H1 (cell line): ENCODE measurements at regions not wholly inside any gene's neighbourhood (a gene's known extent, or its start where the extent isn't known, plus 50 kb on each side); places are given as distances from the start of the nearest gene placed in this dataset.

Experiments
- CBX5 ChIP-seq: fragments of 300-800, 300-1000 bp; sonication (generic); IDR thresholded peaks from 2 replicates; pipeline ENCODE4 v1.7.1; 2016; ENCODE audit warnings: antibody characterized with exemption, low read length, low read depth
- EGR1 ChIP-seq: IDR thresholded peaks from 2 replicates; pipeline ENCODE4 v1.6.1; 2011; ENCODE audit warnings: low read depth, low read length, borderline replicate concordance
- EZH2 ChIP-seq: fragments of 200-600 bp; sonication (generic); IDR thresholded peaks from 2 replicates; pipeline ENCODE4 v1.7.1; 2012; ENCODE audit warnings: low read depth, mild to moderate bottlenecking, moderate library complexity, low read length, inconsistent platforms; ENCODE audit not compliant: severe bottlenecking
- MAFK ChIP-seq: IDR thresholded peaks from 2 replicates; pipeline ENCODE4 v1.6.1; 2012; ENCODE audit warnings: low read depth, mild to moderate bottlenecking, improper control_type of control experiment, low read length
- POLR2A ChIP-seq, 2 experiments: IDR thresholded peaks; 1 replicate in 1 of 2; 2 replicates in 1 of 2; pipeline ENCODE4 v1.6.1; 2011; ENCODE audit warnings: low read depth in 2 of 2, low read length in 2 of 2, mild to moderate bottlenecking in 2 of 2; ENCODE audit errors: control extremely low read depth in 1 of 2
- SIX5 ChIP-seq: IDR thresholded peaks from 2 replicates; pipeline ENCODE4 v1.6.1; 2011; ENCODE audit warnings: mild to moderate bottlenecking, low read depth, low read length
- TF ChIP-seq, protein P1 (sequence below), 3 experiments: IDR thresholded peaks; 1 replicate in 2 of 3; 2 replicates in 1 of 3; pipeline versions ENCODE4 v1.5.1 to v1.6.1; 2011; ENCODE audit warnings: low read length in 3 of 3, mild to moderate bottlenecking in 3 of 3, inconsistent platforms in 2 of 3, low read depth in 1 of 3, moderate library complexity in 1 of 3; ENCODE audit not compliant: insufficient read depth in 1 of 3; ENCODE audit errors: control extremely low read depth in 1 of 3
- TF ChIP-seq, protein P2 (sequence below): IDR thresholded peaks from 2 replicates; pipeline ENCODE4 v1.6.1; 2011; ENCODE audit warnings: low read length, improper control_type of control experiment
- TF ChIP-seq, protein P3 (sequence below): IDR thresholded peaks from 2 replicates; pipeline ENCODE4 v1.6.1; 2012; ENCODE audit warnings: inconsistent platforms

DNA sequence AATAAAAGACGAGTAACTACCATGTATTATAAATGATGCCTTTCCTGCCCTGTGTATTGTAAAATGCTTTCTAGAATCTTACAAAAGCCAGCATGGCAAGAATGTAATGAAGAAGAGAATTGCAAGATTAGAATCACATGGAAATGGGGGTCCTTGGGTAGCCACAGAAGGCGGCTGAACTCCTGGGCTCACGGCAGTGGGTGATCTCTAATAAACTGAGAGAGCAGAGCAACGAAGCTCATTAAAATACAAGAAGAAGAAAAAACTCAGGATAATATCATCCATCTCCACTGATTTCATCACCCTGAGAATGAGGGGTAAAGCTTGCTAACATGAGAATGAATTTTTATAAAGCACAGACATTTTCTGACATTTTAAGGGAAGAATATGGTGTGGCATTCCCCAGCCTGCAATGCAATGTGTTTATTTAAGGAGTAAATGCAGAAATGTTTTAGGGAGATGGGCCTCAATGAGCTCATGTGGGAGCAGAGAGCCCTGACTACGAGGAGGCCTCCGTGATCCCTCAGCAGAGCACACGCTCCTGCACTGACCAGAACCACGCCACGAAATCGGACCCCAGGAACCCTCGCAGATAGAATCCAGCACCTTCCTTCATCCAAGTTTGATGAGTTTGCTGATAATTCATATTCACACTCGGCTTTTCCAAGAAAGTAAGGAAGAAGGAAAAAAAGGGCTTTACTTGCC, 92.7 kb upstream of the PFKP start:
- TF ChIP-seq, protein P1, sequence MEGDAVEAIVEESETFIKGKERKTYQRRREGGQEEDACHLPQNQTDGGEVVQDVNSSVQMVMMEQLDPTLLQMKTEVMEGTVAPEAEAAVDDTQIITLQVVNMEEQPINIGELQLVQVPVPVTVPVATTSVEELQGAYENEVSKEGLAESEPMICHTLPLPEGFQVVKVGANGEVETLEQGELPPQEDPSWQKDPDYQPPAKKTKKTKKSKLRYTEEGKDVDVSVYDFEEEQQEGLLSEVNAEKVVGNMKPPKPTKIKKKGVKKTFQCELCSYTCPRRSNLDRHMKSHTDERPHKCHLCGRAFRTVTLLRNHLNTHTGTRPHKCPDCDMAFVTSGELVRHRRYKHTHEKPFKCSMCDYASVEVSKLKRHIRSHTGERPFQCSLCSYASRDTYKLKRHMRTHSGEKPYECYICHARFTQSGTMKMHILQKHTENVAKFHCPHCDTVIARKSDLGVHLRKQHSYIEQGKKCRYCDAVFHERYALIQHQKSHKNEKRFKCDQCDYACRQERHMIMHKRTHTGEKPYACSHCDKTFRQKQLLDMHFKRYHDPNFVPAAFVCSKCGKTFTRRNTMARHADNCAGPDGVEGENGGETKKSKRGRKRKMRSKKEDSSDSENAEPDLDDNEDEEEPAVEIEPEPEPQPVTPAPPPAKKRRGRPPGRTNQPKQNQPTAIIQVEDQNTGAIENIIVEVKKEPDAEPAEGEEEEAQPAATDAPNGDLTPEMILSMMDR (IDR thresholded peaks at IDR 0.05; ENCODE audit: control extremely low read depth in 1 of 3, insufficient read depth in 1 of 3, low read depth in 1 of 3, low read length in 3 of 3) = no peak
- TF ChIP-seq EZH2 (no peak), MAFK (no peak), SIX5 (no peak), EGR1 (no peak), POLR2A (IDR thresholded peaks at IDR 0.05; ENCODE audit: control extremely low read depth in 1 of 2, low read depth in 2 of 2, low read length in 2 of 2) (no peak), CBX5 (no peak)
- TF ChIP-seq, protein P2, sequence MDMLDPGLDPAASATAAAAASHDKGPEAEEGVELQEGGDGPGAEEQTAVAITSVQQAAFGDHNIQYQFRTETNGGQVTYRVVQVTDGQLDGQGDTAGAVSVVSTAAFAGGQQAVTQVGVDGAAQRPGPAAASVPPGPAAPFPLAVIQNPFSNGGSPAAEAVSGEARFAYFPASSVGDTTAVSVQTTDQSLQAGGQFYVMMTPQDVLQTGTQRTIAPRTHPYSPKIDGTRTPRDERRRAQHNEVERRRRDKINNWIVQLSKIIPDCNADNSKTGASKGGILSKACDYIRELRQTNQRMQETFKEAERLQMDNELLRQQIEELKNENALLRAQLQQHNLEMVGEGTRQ = no peak
- TF ChIP-seq, protein P3, sequence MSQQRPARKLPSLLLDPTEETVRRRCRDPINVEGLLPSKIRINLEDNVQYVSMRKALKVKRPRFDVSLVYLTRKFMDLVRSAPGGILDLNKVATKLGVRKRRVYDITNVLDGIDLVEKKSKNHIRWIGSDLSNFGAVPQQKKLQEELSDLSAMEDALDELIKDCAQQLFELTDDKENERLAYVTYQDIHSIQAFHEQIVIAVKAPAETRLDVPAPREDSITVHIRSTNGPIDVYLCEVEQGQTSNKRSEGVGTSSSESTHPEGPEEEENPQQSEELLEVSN = no peak
